GM21526 (cell line): ENCODE measurements at regions not wholly inside any gene's neighbourhood (a gene's known extent, or its start where the extent isn't known, plus 50 kb on each side); places are given as distances from the start of the nearest gene placed in this dataset.
"Not testable (repeated sequence)": the region's sequence is repeated elsewhere in the genome, so short reads cannot be mapped to it uniquely, and the experiment has no call there.

Experiments used
- ATAC-seq: cut with Tn5 transposase; IDR thresholded peaks from one replicate; pipeline ENCODE4 v1.9.1; 2021; ENCODE audit warnings: moderate library complexity; ENCODE audit not compliant: unreplicated experiment, low FRiP score

- not testable (repeated sequence) for ATAC-seq
These were observed 357.3 kb downstream of the ZNF37A start for GRCh38 chr10:38451306-38451967.
